Stimulated activated memory B cell treated with anti-CD40 and anti-IgM and Interleukin-4, amounts not matched to agents 10 μg/mL and 1 μg/mL and 100 μg/mL, for 72 hours (primary cell): ENCODE measurements at regions not wholly inside any gene's neighbourhood (a gene's known extent, or its start where the extent isn't known, plus 50 kb on each side); places are given as distances from the start of the nearest gene placed in this dataset.
A peak's percentile ranks its signal among the peaks of the same experiment; 100 is the strongest.
"Not testable (repeated sequence)": the region's sequence is repeated elsewhere in the genome, so short reads cannot be mapped to it uniquely, and the experiment has no call there.

ENCODE experiments used
- ATAC-seq: fragments of 150-1000 bp; cut with Tn5 transposase; 2 replicates; pipeline ENCODE4 v1.10.0; 2021
- H3K27ac Mint-ChIP-seq: one replicate; pipeline ENCODE4 v1.8.0; 2022; ENCODE audit warnings: mild to moderate bottlenecking, mixed read lengths
- H3K27me3 Mint-ChIP-seq: one replicate; pipeline ENCODE4 v1.8.0; 2022; ENCODE audit warnings: mixed read lengths
- H3K36me3 Mint-ChIP-seq: one replicate; pipeline ENCODE4 v1.8.0; 2022; ENCODE audit warnings: mixed read lengths
- H3K4me1 Mint-ChIP-seq: one replicate; pipeline ENCODE4 v1.8.0; 2022; ENCODE audit warnings: mixed read lengths
- H3K4me3 Mint-ChIP-seq: one replicate; pipeline ENCODE4 v1.8.0; 2022; ENCODE audit warnings: mild to moderate bottlenecking, moderate library complexity, mixed read lengths
- H3K9me3 Mint-ChIP-seq: one replicate; pipeline ENCODE4 v1.8.0; 2022; ENCODE audit warnings: mixed read lengths

GRCh38 chr22:48303369-48303725 lies 1524.3 kb downstream of the BRD1 start:
- Mint-ChIP-seq H3K4me1 (no peaks in the 10 kb centered on the region), H3K9me3 (peaks cover 3% of the 10 kb centered on the region), H3K27me3 (peaks cover 32% of the 10 kb centered on the region), H3K36me3 (no peaks in the 10 kb centered on the region), H3K4me3 (no peak overlapping the region), H3K27ac (no peak overlapping the region)
- ATAC-seq = no peak

- Mint-ChIP-seq H3K36me3 (no peaks in the 10 kb centered on the region), H3K27me3 (peaks cover 32% of the 10 kb centered on the region), H3K4me3 (no peak overlapping the region), H3K4me1 (no peaks in the 10 kb centered on the region), H3K27ac (no peak overlapping the region), H3K9me3 (peaks cover 3% of the 10 kb centered on the region)
- ATAC-seq = no peak
Observed at GRCh38 chr22:48302657-48303368, 1524.9 kb downstream of the BRD1 start.

- ATAC-seq = no peak
- peaks cover 3% of the 10 kb centered on the region for H3K9me3 Mint-ChIP-seq
- H3K4me3 Mint-ChIP-seq = no peak overlapping the region
- no peak overlapping the region for H3K27ac Mint-ChIP-seq
- H3K27me3 Mint-ChIP-seq = peaks cover 29% of the 10 kb centered on the region
- no peaks in the 10 kb centered on the region for H3K4me1 Mint-ChIP-seq
- H3K36me3 Mint-ChIP-seq = no peaks in the 10 kb centered on the region
Observed at GRCh38 chr22:48301908-48302307, 1525.8 kb downstream of the BRD1 start.

- H3K4me1 Mint-ChIP-seq = no peaks in the 10 kb centered on the region
- no peak overlapping the region for H3K4me3 Mint-ChIP-seq
- H3K9me3 Mint-ChIP-seq = peaks cover 3% of the 10 kb centered on the region
- H3K27ac Mint-ChIP-seq = no peak overlapping the region
- ATAC-seq = no peak
- H3K36me3 Mint-ChIP-seq = no peaks in the 10 kb centered on the region
- peaks cover 24% of the 10 kb centered on the region for H3K27me3 Mint-ChIP-seq
Observed at GRCh38 chr22:48301421-48301820, 1526.3 kb downstream of the BRD1 start.

- no peak overlapping the region for H3K27ac Mint-ChIP-seq
- H3K4me3 Mint-ChIP-seq = no peak overlapping the region
- peaks cover 3% of the 10 kb centered on the region for H3K9me3 Mint-ChIP-seq
- ATAC-seq = no peak
- no peaks in the 10 kb centered on the region for H3K4me1 Mint-ChIP-seq
- peaks cover 19% of the 10 kb centered on the region for H3K27me3 Mint-ChIP-seq
- H3K36me3 Mint-ChIP-seq = no peaks in the 10 kb centered on the region
Observed at GRCh38 chr22:48300877-48301276, 1526.8 kb downstream of the BRD1 start.

- Mint-ChIP-seq H3K36me3 (no peaks in the 10 kb centered on the region), H3K4me1 (no peaks in the 10 kb centered on the region), H3K9me3 (peaks cover 3% of the 10 kb centered on the region), H3K27me3 (peaks cover 8% of the 10 kb centered on the region), H3K4me3 (no peak overlapping the region), H3K27ac (no peak overlapping the region)
- no peak for ATAC-seq
Observed at GRCh38 chr22:48299801-48300200, 1527.9 kb downstream of the BRD1 start.

GRCh38 chr22:48299124-48299523 lies 1528.5 kb downstream of the BRD1 start:
- peaks cover 3% of the 10 kb centered on the region for H3K9me3 Mint-ChIP-seq
- no peaks in the 10 kb centered on the region for H3K36me3 Mint-ChIP-seq
- H3K27ac Mint-ChIP-seq = no peak overlapping the region
- no peaks in the 10 kb centered on the region for H3K4me1 Mint-ChIP-seq
- ATAC-seq = no peak
- H3K4me3 Mint-ChIP-seq = no peak overlapping the region
- peaks cover 1% of the 10 kb centered on the region for H3K27me3 Mint-ChIP-seq

GRCh38 chr22:48297296-48297695 lies 1530.4 kb downstream of the BRD1 start:
- Mint-ChIP-seq H3K4me3 (no peak overlapping the region), H3K9me3 (peaks cover 11% of the 10 kb centered on the region), H3K27me3 (no peaks in the 10 kb centered on the region), H3K4me1 (no peaks in the 10 kb centered on the region), H3K36me3 (no peaks in the 10 kb centered on the region), H3K27ac (no peak overlapping the region)
- ATAC-seq = no peak

GRCh38 chr22:48289954-48290353 lies 1527.5 kb downstream of the TBC1D22A start:
- H3K4me1 Mint-ChIP-seq, H3K27ac Mint-ChIP-seq, H3K36me3 Mint-ChIP-seq, H3K4me3 Mint-ChIP-seq, ATAC-seq: not testable (repeated sequence)
- Mint-ChIP-seq H3K9me3 (peaks cover 20% of the 10 kb centered on the region), H3K27me3 (peaks cover 17% of the 10 kb centered on the region)

- no peak for ATAC-seq
Observed at GRCh38 chr22:48288376-48288940, 1526.0 kb downstream of the TBC1D22A start.

GRCh38 chr22:48287031-48287430 lies 1524.6 kb downstream of the TBC1D22A start:
- Mint-ChIP-seq H3K4me1 (no peaks in the 10 kb centered on the region), H3K27me3 (peaks cover 17% of the 10 kb centered on the region), H3K27ac (no peak overlapping the region), H3K9me3 (peaks cover 13% of the 10 kb centered on the region), H3K36me3 (no peaks in the 10 kb centered on the region), H3K4me3 (no peak overlapping the region)
- ATAC-seq = no peak

More at GRCh38 chr22:48288376-48288940, 1526.0 kb downstream of the TBC1D22A start:
- H3K36me3 Mint-ChIP-seq = no peaks in the 10 kb centered on the region
- no peak overlapping the region for H3K4me3 Mint-ChIP-seq
- no peak overlapping the region for H3K27ac Mint-ChIP-seq
- H3K27me3 Mint-ChIP-seq = peaks cover 17% of the 10 kb centered on the region
- no peaks in the 10 kb centered on the region for H3K4me1 Mint-ChIP-seq
- peaks cover 17% of the 10 kb centered on the region for H3K9me3 Mint-ChIP-seq

- H3K27me3 Mint-ChIP-seq = peaks cover 31% of the 10 kb centered on the region
- no peak overlapping the region for H3K27ac Mint-ChIP-seq
- no peaks in the 10 kb centered on the region for H3K36me3 Mint-ChIP-seq
- H3K9me3 Mint-ChIP-seq = peaks cover 19% of the 10 kb centered on the region
- H3K4me1 Mint-ChIP-seq = no peaks in the 10 kb centered on the region
- no peak for ATAC-seq
- H3K4me3 Mint-ChIP-seq = no peak overlapping the region
Observed at GRCh38 chr22:48284671-48285070, 1522.2 kb downstream of the TBC1D22A start.

- no peak for ATAC-seq
- no peak overlapping the region for H3K27ac Mint-ChIP-seq
Observed at GRCh38 chr22:48282804-48283203, 1520.4 kb downstream of the TBC1D22A start.

GRCh38 chr22:48279461-48279756 lies 1517.0 kb downstream of the TBC1D22A start:
- Mint-ChIP-seq H3K9me3 (peaks cover 14% of the 10 kb centered on the region), H3K36me3 (no peaks in the 10 kb centered on the region), H3K27ac (no peak overlapping the region), H3K4me3 (no peak overlapping the region), H3K27me3 (peaks cover 50% of the 10 kb centered on the region), H3K4me1 (no peaks in the 10 kb centered on the region)
- no peak for ATAC-seq

More at GRCh38 chr22:48282804-48283203, 1520.4 kb downstream of the TBC1D22A start:
- Mint-ChIP-seq H3K36me3 (no peaks in the 10 kb centered on the region), H3K9me3 (peaks cover 16% of the 10 kb centered on the region), H3K4me3 (no peak overlapping the region), H3K4me1 (no peaks in the 10 kb centered on the region), H3K27me3 (peaks cover 41% of the 10 kb centered on the region)

- no peaks in the 10 kb centered on the region for H3K4me1 Mint-ChIP-seq
- peaks cover 55% of the 10 kb centered on the region for H3K27me3 Mint-ChIP-seq
- no peak overlapping the region for H3K4me3 Mint-ChIP-seq
- no peaks in the 10 kb centered on the region for H3K36me3 Mint-ChIP-seq
- H3K27ac Mint-ChIP-seq = no peak overlapping the region
- ATAC-seq = peak; percentile 35
- peaks cover 16% of the 10 kb centered on the region for H3K9me3 Mint-ChIP-seq
Observed at GRCh38 chr22:48278620-48279460, 1516.4 kb downstream of the TBC1D22A start.
